HCT116 (cell line): ENCODE measurements at regions not wholly inside any gene's neighbourhood (a gene's known extent, or its start where the extent isn't known, plus 50 kb on each side); places are given as distances from the start of the nearest gene placed in this dataset.

Experiments
- ATAC-seq: fragments of 200-7000 bp; cut with Tn5 transposase; 2 replicates; pipeline ENCODE4 v1.9.1; 2020; ENCODE audit warnings: mild to moderate bottlenecking, moderate library complexity
- BruUV-seq: library from RNA; stranded (reverse); fragments of 400-500 nt; replicated peaks from 2 replicates; lab custom pipeline; 2021; lab: Mats Ljungman, UMichigan
- CTCF ChIA-PET: fragments of 300-600 bp; sonication (Branson Sonifier 250); formaldehyde crosslinking; loops from one replicate; lab custom pipeline; 2021; ENCODE audit warnings: antibody characterized with exemption; lab: Charles Lee
- POLR2A ChIA-PET: fragments of 300-600, 350-600 bp; sonication (Branson Sonifier 250); formaldehyde crosslinking; loops from one replicate; lab custom pipeline; 2021; ENCODE audit warnings: antibody characterized with exemption; lab: Charles Lee
- RAD21 ChIA-PET, 2 experiments: fragments of 300-600 bp; sonication (Branson Sonifier 250); formaldehyde crosslinking; loops; one replicate each; lab custom pipeline; 2023; ENCODE audit warnings: low total read pairs in 2 of 2; ENCODE audit not compliant: uncharacterized antibody in 2 of 2, unreplicated experiment in 2 of 2, low non-redundant PET in 1 of 2; lab: Charles Lee
- DNase-seq: peaks from one replicate; pipeline ENCODE4 v3.0.0-alpha.2; 2010; ENCODE audit warnings: low read depth, low spot score
- H2AFZ ChIP-seq: fragments of 200-600 bp; shearing (Covaris generic), sonication (generic); 2 replicates; pipeline ENCODE4 v1.6.1; 2017; ENCODE audit warnings: low read depth, mixed run types, mixed read lengths, antibody characterized with exemption, low read length; ENCODE audit not compliant: poor library complexity, severe bottlenecking
- H3K27ac ChIP-seq: 2 replicates; pipeline ENCODE4 v1.5.1; 2012; ENCODE audit warnings: low read depth, low read length
- H3K27me3 ChIP-seq: fragments of 200-600 bp; sonication (generic); 2 replicates; pipeline ENCODE4 v1.6.1; 2016; ENCODE audit warnings: mixed run types, low read length, mixed read lengths; ENCODE audit not compliant: insufficient read depth
- H3K36me3 ChIP-seq, 2 experiments: fragments of 200-500 bp in 1 of 2; fragments of 200-600 bp in 1 of 2; sonication (Bioruptor generic) in 1 of 2; sonication (generic) in 1 of 2; 2 replicates each; pipeline versions ENCODE4 v1.5.1 to v1.6.1; 2014 to 2016; ENCODE audit warnings: low read length in 2 of 2, inconsistent platforms in 1 of 2, mixed read lengths in 1 of 2, mixed run types in 1 of 2; ENCODE audit not compliant: insufficient read depth in 2 of 2, control insufficient read depth in 1 of 2
- H3K4me1 ChIP-seq, 2 experiments: fragments of 200-600 bp in 1 of 2; sonication (generic) in 1 of 2; 2 replicates each; pipeline versions ENCODE4 v1.5.1 to v1.6.1; 2012 to 2017; ENCODE audit warnings: low read length in 2 of 2, inconsistent platforms in 1 of 2, mild to moderate bottlenecking in 1 of 2, mixed read lengths in 1 of 2, mixed run types in 1 of 2, moderate library complexity in 1 of 2; ENCODE audit not compliant: insufficient read depth in 2 of 2, control insufficient read depth in 1 of 2
- H3K4me2 ChIP-seq: fragments of 200-600 bp; sonication (generic); 2 replicates; pipeline ENCODE4 v1.6.1; 2017; ENCODE audit warnings: mixed run types, low read length, mixed read lengths
- H3K4me3 ChIP-seq, 2 experiments: fragments of 200-600 bp in 1 of 2; sonication (generic) in 1 of 2; replicated peaks in 1 of 2; 2 replicates each; pipeline ENCODE4 v1.5.1; 2011 to 2016; ENCODE audit warnings: low read length in 2 of 2, control low read depth in 1 of 2, low read depth in 1 of 2, mild to moderate bottlenecking in 1 of 2, mixed read lengths in 1 of 2, mixed run types in 1 of 2
- H3K79me2 ChIP-seq: fragments of 200-600 bp; sonication (generic); 2 replicates; pipeline ENCODE4 v1.6.1; 2017; ENCODE audit warnings: mild to moderate bottlenecking, mixed run types, low read length, moderate library complexity, mixed read lengths; ENCODE audit not compliant: insufficient read depth
- H3K9ac ChIP-seq: fragments of 200-600 bp; sonication (generic); 2 replicates; pipeline ENCODE4 v1.6.1; 2016; ENCODE audit warnings: low read length, mixed read lengths
- H3K9me2 ChIP-seq: fragments of 200-600 bp; sonication (generic), shearing (Covaris generic); 2 replicates; pipeline ENCODE4 v1.6.1; 2017; ENCODE audit warnings: mixed run types, mild to moderate bottlenecking, moderate library complexity; ENCODE audit not compliant: insufficient read depth
- H3K9me3 ChIP-seq, 2 experiments: fragments of 200-500 bp in 1 of 2; fragments of 200-600 bp in 1 of 2; sonication (Bioruptor generic) in 1 of 2; sonication (generic) in 1 of 2; 2 replicates each; pipeline ENCODE4 v1.6.1; 2014 to 2017; ENCODE audit warnings: low read length in 2 of 2, mixed read lengths in 2 of 2, inconsistent platforms in 1 of 2, low read depth in 1 of 2, mild to moderate bottlenecking in 1 of 2, mixed run types in 1 of 2, moderate library complexity in 1 of 2; ENCODE audit not compliant: control insufficient read depth in 1 of 2, insufficient read depth in 1 of 2
- H4K20me1 ChIP-seq: fragments of 200-600 bp; sonication (generic), shearing (Covaris generic); 2 replicates; pipeline ENCODE4 v1.6.1; 2017; ENCODE audit warnings: mixed run types, mild to moderate bottlenecking, moderate library complexity; ENCODE audit not compliant: insufficient read depth
- CBX3 ChIP-seq: IDR thresholded peaks from 2 replicates; pipeline ENCODE4 v1.6.1; 2012; ENCODE audit warnings: low read depth
- CEBPB ChIP-seq: IDR thresholded peaks from 2 replicates; pipeline ENCODE4 v1.6.1; 2012; ENCODE audit warnings: low read depth
- EGR1 ChIP-seq: IDR thresholded peaks from 2 replicates; pipeline ENCODE4 v1.6.1; 2012; ENCODE audit warnings: low read depth
- FOSL1 ChIP-seq: IDR thresholded peaks from 2 replicates; pipeline ENCODE4 v1.6.1; 2012; ENCODE audit warnings: low read depth
- JUND ChIP-seq: IDR thresholded peaks from 2 replicates; pipeline ENCODE4 v1.6.1; 2012
- POLR2A ChIP-seq: IDR thresholded peaks from 2 replicates; pipeline ENCODE4 v1.7.0; 2011; ENCODE audit warnings: borderline replicate concordance; ENCODE audit not compliant: insufficient read depth, insufficient read length; ENCODE audit errors: extremely low read depth
- POLR2AphosphoS5 ChIP-seq: IDR thresholded peaks from 2 replicates; pipeline ENCODE4 v1.6.1; 2011; ENCODE audit warnings: mild to moderate bottlenecking, low read depth, low read length, moderate library complexity
- RAD21 ChIP-seq: IDR thresholded peaks from 2 replicates; pipeline ENCODE4 v1.6.1; 2012; ENCODE audit warnings: low read depth, mild to moderate bottlenecking
- SIN3A ChIP-seq: IDR thresholded peaks from 2 replicates; pipeline ENCODE4 v1.6.1; 2012; ENCODE audit warnings: low read depth
- SP1 ChIP-seq: IDR thresholded peaks from 2 replicates; pipeline ENCODE4 v1.6.1; 2012; ENCODE audit warnings: low read depth
- SRF ChIP-seq: IDR thresholded peaks from 2 replicates; pipeline ENCODE4 v1.6.1; 2012; ENCODE audit warnings: low read depth
- TCF7L2 ChIP-seq: IDR thresholded peaks from 2 replicates; pipeline ENCODE4 v1.7.0; 2011; ENCODE audit warnings: borderline replicate concordance, inconsistent platforms; ENCODE audit not compliant: insufficient read depth, insufficient read length; ENCODE audit errors: extremely low read depth
- YY1 ChIP-seq: IDR thresholded peaks from 2 replicates; pipeline ENCODE4 v1.6.1; 2011; ENCODE audit warnings: low read length, low read depth, moderate library complexity, mild to moderate bottlenecking; ENCODE audit not compliant: insufficient replicate concordance; ENCODE audit errors: extremely low read depth
- ZFX ChIP-seq: fragments of 450-650 bp; IDR thresholded peaks from 2 replicates; pipeline ENCODE4 v1.6.1; 2017
- ZNF274 ChIP-seq: fragments of 200-500 bp; sonication (Bioruptor generic); IDR thresholded peaks from 2 replicates; pipeline ENCODE4 v1.6.1; 2014; ENCODE audit warnings: mild to moderate bottlenecking, low read depth, low read length, inconsistent platforms
- intact Hi-C: fragments of 100-400 bp; cut with micrococcal nuclease; formaldehyde crosslinking; loops from 2 replicates; pipeline ENCODE4 v1.10.0; 2022
- TF ChIP-seq, protein P1 (sequence below): IDR thresholded peaks from 2 replicates; pipeline ENCODE4 v1.6.1; 2012
- TF ChIP-seq, protein P2 (sequence below): IDR thresholded peaks from 2 replicates; pipeline ENCODE4 v1.6.1; 2012
- TF ChIP-seq, protein P3 (sequence below), 3 experiments: fragments of 200-600 bp in 1 of 3; sonication (generic) in 1 of 3; IDR thresholded peaks in 2 of 3; conservative IDR thresholded peaks in 1 of 3; 2 replicates each; pipeline ENCODE4 v1.5.1; 2012 to 2017; ENCODE audit warnings: low read depth in 2 of 3, low read length in 2 of 3, antibody characterized with exemption in 1 of 3, borderline replicate concordance in 1 of 3, control low read depth in 1 of 3, mild to moderate bottlenecking in 1 of 3, mixed read lengths in 1 of 3, mixed run types in 1 of 3, moderate library complexity in 1 of 3; ENCODE audit not compliant: insufficient read depth in 1 of 3
- TF ChIP-seq, protein P4 (sequence below): IDR thresholded peaks from 2 replicates; pipeline ENCODE4 v1.6.1; 2011; ENCODE audit warnings: mild to moderate bottlenecking, low read length, moderate library complexity; ENCODE audit not compliant: insufficient replicate concordance; ENCODE audit errors: extremely low read depth
- TF ChIP-seq, protein P5 (sequence below): IDR thresholded peaks from 2 replicates; pipeline ENCODE4 v1.6.1; 2012; ENCODE audit warnings: low read depth

DNA sequence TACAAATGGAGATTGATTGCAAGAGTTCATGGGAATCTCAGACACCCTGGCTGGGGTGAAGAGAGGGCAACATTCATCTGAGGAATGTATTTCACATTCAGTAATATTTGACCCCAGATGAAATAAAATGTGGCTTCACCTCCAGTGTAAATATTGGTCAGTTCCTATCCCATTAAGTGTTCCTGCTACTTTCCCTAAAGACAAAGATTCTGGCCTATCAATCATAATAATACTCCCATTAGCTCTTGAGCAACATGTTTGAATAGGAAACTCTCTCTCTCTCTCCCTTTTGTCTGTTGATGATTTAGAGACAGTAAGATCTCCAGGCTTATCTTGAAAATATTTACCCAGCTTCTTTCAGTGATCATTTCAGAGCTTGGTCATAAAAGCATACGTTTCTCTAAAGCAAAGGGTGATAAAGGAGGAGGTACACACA, 70.1 kb downstream of the KCNJ2 start:
- H3K4me3 ChIP-seq, result no peak overlapping the region
- H3K9me3 ChIP-seq, result peaks cover 5 to 16% of the 10 kb centered on the region in 2 experiments; a peak in 3 of 4 replicates
- H3K79me2 ChIP-seq, result no peaks in the 10 kb centered on the region
- ChIA-PET POLR2A (no interaction called here), CTCF (no interaction called here), RAD21 (no interaction called here)
- BruUV-seq, result no TSS peak
- H3K4me1 ChIP-seq, result no peaks in the 10 kb centered on the region
- ATAC-seq (no peak), DNase-seq (no peak)
- no peaks in the 10 kb centered on the region for H3K9me2 ChIP-seq
- intact Hi-C loops, result no loop called here
- no peaks in the 10 kb centered on the region for H3K27me3 ChIP-seq
- no peaks in the 10 kb centered on the region for H4K20me1 ChIP-seq
- TF ChIP-seq YY1, result no peak
- no peak for TF ChIP-seq ZFX
- TF ChIP-seq CEBPB, result no peak
- no peak for TF ChIP-seq EGR1
- no peak for TF ChIP-seq JUND
- TF ChIP-seq CBX3, result no peak
- TF ChIP-seq, protein P1, sequence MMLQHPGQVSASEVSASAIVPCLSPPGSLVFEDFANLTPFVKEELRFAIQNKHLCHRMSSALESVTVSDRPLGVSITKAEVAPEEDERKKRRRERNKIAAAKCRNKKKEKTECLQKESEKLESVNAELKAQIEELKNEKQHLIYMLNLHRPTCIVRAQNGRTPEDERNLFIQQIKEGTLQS, result no peak
- TF ChIP-seq, protein P2, sequence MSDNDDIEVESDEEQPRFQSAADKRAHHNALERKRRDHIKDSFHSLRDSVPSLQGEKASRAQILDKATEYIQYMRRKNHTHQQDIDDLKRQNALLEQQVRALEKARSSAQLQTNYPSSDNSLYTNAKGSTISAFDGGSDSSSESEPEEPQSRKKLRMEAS, result no peak
- TF ChIP-seq RAD21, result no peak
- no peak for TF ChIP-seq POLR2A
- TF ChIP-seq, protein P3, sequence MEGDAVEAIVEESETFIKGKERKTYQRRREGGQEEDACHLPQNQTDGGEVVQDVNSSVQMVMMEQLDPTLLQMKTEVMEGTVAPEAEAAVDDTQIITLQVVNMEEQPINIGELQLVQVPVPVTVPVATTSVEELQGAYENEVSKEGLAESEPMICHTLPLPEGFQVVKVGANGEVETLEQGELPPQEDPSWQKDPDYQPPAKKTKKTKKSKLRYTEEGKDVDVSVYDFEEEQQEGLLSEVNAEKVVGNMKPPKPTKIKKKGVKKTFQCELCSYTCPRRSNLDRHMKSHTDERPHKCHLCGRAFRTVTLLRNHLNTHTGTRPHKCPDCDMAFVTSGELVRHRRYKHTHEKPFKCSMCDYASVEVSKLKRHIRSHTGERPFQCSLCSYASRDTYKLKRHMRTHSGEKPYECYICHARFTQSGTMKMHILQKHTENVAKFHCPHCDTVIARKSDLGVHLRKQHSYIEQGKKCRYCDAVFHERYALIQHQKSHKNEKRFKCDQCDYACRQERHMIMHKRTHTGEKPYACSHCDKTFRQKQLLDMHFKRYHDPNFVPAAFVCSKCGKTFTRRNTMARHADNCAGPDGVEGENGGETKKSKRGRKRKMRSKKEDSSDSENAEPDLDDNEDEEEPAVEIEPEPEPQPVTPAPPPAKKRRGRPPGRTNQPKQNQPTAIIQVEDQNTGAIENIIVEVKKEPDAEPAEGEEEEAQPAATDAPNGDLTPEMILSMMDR (IDR thresholded peaks at IDR 0.05 in 2 of 3, conservative IDR thresholded peaks at IDR 0.05 in 1 of 3; ENCODE audit: borderline replicate concordance in 1 of 3, insufficient read depth in 1 of 3, low read depth in 2 of 3, low read length in 2 of 3), result no peak
- TF ChIP-seq, protein P4, sequence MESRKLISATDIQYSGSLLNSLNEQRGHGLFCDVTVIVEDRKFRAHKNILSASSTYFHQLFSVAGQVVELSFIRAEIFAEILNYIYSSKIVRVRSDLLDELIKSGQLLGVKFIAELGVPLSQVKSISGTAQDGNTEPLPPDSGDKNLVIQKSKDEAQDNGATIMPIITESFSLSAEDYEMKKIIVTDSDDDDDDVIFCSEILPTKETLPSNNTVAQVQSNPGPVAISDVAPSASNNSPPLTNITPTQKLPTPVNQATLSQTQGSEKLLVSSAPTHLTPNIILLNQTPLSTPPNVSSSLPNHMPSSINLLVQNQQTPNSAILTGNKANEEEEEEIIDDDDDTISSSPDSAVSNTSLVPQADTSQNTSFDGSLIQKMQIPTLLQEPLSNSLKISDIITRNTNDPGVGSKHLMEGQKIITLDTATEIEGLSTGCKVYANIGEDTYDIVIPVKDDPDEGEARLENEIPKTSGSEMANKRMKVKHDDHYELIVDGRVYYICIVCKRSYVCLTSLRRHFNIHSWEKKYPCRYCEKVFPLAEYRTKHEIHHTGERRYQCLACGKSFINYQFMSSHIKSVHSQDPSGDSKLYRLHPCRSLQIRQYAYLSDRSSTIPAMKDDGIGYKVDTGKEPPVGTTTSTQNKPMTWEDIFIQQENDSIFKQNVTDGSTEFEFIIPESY, result no peak
- no peak for TF ChIP-seq SRF
- TF ChIP-seq FOSL1, result no peak
- TF ChIP-seq TCF7L2, result no peak
- no peak for TF ChIP-seq SIN3A
- TF ChIP-seq, protein P5, sequence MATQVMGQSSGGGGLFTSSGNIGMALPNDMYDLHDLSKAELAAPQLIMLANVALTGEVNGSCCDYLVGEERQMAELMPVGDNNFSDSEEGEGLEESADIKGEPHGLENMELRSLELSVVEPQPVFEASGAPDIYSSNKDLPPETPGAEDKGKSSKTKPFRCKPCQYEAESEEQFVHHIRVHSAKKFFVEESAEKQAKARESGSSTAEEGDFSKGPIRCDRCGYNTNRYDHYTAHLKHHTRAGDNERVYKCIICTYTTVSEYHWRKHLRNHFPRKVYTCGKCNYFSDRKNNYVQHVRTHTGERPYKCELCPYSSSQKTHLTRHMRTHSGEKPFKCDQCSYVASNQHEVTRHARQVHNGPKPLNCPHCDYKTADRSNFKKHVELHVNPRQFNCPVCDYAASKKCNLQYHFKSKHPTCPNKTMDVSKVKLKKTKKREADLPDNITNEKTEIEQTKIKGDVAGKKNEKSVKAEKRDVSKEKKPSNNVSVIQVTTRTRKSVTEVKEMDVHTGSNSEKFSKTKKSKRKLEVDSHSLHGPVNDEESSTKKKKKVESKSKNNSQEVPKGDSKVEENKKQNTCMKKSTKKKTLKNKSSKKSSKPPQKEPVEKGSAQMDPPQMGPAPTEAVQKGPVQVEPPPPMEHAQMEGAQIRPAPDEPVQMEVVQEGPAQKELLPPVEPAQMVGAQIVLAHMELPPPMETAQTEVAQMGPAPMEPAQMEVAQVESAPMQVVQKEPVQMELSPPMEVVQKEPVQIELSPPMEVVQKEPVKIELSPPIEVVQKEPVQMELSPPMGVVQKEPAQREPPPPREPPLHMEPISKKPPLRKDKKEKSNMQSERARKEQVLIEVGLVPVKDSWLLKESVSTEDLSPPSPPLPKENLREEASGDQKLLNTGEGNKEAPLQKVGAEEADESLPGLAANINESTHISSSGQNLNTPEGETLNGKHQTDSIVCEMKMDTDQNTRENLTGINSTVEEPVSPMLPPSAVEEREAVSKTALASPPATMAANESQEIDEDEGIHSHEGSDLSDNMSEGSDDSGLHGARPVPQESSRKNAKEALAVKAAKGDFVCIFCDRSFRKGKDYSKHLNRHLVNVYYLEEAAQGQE, result no peak
- TF ChIP-seq ZNF274, result no peak
- TF ChIP-seq SP1, result no peak
- no peak for TF ChIP-seq POLR2AphosphoS5
- TF ChIP-seq, all 23 proteins: peak for 0
- H3K4me2 ChIP-seq, result no peak overlapping the region
- no peak overlapping the region for H2AFZ ChIP-seq
- no peak overlapping the region for H3K27ac ChIP-seq
- H3K36me3 ChIP-seq, result no peaks in the 10 kb centered on the region
- no peak overlapping the region for H3K9ac ChIP-seq
